Left renal pelvis (tissue), 4 donors: ENCODE measurements at regions not wholly inside any gene's neighbourhood (a gene's known extent, or its start where the extent isn't known, plus 50 kb on each side); places are given as distances from the start of the nearest gene placed in this dataset.

ENCODE experiments used
- DNase-seq, 4 donors: peaks; one replicate each; pipeline ENCODE4 v3.0.0-alpha.2; 2013; ENCODE audit warnings: low read depth in 4 of 4, low spot score in 3 of 4

DNA sequence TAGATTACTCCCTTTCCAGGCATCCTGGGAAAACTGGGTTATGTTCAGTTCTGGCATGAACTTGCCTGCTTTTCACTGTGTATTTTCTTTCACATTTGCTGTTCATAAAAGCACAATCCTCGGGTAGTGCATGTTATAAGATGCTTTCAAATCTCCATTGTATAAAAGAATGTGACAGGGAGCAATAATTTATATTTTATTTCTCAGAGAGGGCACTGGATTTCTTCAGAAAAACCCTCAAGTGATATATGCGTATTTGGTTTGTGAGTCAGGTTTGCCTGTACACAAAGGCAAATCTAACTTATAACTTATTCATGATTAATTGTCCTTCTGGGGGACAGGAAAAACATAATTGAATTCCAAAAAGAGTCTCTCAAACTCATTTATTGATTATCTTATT is 440.7 kb upstream of the MMADHC start:
- no peak for DNase-seq

DNA sequence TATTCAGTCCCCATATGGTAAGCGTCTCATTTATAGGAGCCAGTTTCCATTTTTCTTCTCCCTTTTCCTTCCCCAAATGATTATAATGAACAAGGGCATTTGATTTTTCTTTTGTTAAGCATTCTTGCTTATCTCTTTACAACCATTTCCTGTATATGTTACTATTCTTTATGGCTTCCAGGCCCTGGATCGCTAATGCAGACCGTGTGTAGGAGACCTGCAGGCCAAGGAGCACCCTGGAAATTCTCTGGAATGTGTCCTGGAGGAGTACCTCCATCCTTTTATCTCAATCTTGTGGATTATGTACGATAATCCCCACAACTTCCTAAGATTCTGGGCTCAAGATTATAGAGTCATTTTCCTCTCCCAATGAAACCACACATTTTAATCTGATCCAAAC is 439.6 kb upstream of the MMADHC start:
- no peak for DNase-seq

DNA sequence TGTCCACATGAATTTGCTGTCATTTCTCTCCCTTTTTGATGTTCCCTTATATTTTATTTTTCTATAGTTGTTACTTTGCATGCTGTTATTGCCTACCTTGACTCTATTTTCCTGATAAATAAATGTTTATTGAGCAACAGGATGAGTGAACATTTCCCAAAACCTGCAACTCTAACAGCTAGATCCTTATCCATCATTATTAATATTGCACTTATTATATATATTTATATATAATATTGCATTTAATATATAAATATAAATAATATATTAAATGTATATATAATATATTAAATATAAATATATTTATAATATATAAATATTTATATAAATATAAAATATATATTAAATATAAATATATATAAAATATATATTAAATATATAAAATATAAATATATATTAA is 436.1 kb upstream of the MMADHC start:
- DNase-seq, result no peak

DNA sequence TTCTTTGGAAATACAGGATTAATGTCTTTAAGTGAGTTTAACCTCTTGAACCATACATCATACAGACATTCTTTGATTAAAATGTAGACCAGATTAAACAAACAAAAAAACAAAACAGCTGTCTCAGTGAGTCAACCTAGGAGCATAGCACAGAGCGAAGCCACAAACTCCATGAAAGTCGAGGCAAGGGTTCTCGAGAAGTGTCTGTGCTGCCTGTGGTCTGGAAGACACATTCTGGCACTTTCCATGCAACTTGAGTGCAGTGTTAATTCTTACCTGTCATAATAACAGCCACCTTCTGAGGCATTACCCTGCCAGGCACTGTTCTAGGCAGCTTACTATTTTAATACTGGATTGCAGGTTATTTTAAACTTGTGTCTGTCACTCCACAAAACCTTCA is 435.5 kb upstream of the MMADHC start:
- no peak for DNase-seq

DNA sequence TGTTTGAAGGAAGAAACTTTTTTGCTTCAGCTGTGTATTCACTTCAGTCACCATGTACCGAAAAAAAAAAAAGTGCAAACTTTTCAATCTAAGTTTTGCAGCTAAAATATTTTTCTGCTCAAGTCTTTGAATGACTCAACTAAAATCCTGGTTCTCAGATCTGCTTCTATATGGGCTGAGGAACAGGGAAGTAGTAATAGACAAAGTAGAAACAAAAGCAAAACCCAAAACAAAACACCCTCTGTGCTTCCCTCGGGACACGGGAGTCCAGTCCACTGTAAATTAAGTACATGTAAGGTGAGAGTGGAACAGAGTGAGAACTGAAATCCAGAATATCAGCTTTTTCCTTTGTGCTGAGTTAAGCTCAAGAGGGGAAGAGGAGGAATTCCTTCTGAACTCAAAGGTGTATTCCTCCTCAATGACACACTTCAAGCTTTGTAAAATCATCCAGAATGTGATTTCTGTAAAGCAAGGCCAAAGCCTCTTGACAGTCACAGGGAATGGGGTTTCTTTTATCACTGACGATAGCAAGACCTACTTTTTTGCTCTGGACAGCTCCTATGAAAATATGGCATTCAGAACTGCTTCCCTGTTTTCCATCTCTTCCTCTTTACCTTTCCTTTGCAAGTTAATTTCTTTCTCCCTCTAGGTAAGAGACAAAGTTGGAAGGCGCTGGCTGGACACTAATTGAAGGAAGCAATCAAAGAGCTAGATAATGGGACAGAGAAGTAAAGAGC is 433.5 kb upstream of the MMADHC start:
- DNase-seq, result no peak

DNA sequence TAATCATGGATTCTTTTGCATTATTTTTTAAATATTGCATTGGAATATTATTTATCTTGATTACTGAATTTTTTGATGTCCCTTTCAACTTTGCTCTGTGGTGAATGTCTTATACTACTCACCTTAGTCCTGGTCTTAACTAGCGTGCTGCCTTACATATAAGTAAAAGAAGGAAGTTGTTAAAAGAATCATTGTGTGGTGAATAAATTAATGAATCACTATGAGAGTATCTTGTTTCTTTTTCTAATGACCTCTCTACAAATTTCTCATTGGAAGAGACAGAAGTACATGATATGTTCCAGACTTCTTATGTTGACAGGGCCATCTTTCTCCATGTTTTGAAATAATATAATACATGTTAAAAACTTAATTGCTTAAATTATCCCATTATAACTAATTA is 432.6 kb upstream of the MMADHC start:
- no peak for DNase-seq

DNA sequence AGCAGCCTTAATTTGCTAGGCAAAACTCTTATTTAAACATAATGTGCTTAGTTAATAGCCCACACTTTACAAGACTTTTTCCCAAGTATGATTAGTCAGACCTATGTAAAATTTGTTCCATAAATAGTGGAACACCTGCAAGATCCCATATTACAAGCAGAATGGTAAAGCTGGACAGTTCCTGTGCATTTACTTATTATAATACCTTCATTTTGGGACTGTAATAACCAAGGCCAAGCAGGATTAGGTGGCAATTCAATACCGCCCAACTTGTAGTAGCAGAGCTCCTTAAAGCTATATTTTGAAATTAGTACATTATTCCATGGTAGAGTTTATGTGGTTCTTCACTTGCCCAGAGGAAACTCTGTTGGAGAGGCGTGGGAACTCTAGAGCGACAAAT is 431.5 kb upstream of the MMADHC start:
- DNase-seq, result no peak

DNA sequence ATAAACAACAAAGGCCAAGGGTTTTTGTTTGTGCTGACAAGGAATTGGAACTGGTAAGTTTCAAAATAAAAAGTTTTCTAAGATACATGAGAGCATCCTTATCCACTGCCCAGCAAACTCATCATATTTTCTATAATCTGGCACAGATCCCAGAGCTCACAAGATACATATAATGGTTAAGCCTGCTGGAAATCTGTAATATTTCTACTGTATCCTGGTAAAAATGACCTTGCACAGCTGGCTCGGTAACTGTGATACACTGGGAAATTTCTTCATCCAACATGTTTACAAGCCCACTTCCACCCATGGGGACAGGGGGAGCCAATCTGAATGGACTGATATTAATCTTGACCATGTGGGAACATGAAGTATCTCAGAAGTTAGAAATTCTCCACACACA is 425.4 kb upstream of the MMADHC start:
- DNase-seq, result no peak

DNA sequence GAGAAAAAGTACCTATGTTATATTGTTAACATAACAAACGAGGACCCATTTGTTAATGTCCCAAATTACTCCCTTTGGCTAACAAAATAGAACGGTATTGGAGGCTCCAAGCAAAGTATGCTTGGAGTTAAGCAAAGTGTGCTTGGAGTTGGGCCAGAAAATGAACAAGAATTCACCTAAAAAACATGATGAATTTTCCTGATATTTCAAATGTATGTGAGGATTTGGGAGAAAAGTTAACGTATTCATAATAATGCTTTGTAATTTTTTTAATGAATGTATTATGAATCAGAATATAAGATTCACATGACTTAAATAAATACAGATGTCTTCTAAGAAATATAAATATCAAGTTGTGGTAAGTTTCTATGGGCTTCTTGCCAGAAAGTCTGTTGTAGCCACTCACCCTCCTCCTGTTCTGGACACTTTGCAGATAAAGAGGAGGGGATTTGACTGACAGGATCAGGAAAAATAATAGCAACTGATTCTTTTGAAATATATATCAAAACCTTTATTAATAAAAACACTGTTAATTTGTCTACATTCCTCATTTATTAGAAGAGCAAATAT is 423.7 kb upstream of the MMADHC start:
- no peak for DNase-seq

DNA sequence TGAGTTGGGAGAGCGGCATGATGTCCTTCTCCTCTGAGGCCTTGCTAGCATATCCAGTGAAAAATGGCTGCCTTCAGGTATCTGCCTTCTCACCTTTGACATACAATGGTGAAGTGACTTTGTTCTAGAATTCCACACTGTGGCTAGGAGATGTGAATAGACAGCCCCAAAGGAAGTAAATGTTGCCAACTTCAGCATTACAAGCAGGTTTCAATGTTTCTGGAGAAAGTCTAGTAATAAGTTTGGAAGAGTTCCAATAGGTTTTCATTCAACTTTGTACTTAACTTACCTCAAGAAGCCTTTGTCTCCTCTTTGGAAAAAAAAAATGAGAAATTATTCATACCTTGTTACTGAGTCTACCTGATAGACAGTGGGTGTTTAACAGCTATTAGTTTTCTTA is 421.3 kb upstream of the MMADHC start:
- DNase-seq, result no peak

DNA sequence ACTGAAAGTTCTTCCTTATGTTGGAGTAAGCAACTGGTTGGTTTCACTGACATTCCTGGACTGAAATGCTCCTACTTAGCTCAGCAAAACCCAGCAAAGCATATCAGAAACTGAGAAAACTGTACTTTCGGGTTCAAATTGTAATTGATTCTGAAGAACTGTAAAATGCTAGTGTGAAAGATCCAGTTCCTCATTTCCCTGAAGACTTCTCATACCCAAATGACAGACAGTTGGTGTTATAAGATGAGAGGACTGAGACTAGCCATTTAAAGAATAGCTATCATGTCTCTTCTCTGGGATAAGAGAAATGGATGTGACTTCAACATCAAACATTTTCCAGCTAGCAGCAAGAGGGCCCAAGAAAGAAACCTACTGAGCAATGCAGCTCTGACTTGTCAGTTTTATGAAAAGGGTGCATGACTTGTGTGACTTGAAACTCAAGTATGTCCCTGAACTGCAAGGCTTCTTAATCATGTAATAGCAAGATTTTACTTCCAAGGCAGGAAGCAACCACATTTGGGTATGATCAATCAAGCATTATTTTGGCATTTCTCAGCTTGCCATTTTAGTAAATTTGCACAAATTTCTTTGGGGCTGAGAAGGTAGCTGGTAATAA is 420.3 kb upstream of the MMADHC start:
- no peak for DNase-seq

DNA sequence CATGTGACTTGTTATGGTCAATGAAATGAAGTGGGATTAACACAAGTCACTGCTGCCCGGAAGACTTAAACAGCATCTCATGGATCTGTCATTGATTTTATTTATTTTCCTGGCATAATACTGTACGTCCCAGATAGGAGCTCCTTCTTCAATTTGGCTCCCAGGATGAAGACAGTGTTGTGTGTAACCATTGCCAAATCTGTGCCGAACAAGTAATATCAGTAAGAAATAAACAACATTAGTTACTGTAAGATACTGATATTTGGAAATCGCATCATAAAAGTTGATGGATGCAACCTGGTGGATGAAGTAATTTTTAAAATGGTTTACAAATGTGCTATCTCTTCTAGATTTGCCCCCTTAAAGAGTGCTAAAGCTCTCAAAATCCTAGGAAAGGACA is 419.0 kb upstream of the MMADHC start:
- no peak for DNase-seq

DNA sequence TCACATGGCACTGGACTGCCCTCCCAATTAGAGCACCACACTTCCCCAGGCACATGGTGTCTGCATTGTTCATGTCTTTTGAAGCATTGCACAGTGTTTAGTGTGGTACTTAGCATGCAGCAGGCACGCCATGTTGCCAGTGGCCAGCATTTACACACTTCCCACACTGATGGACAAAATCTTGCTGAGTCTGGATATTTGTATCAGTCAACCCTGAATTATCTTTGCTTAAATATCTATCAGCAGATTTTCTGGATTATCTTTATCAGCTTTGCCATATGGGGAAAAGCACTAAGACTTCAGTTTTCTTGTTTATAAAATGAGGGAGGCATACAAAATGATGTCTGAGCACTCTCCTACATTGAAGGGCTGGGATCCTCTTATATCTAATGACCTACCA is 416.0 kb upstream of the MMADHC start:
- no peak for DNase-seq

DNA sequence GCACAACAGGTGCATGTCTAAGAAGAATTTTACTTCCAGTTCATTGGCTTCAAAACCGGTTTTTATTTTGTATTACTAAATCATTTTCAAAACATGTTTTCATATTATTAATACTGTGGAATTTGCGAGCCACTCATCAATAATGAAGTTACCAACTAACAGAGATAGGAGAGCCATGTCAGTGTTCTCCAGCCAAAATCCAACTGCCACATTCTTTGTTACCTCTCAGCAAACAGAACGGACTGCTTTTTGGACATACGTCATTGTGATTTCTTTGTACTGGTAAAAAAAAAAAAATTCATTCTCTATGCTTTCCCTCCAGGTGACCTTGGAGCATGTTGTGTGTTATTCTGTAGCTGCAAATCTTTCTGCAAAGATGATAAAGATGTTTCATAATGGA is 414.2 kb upstream of the MMADHC start:
- DNase-seq, result no peak

DNA sequence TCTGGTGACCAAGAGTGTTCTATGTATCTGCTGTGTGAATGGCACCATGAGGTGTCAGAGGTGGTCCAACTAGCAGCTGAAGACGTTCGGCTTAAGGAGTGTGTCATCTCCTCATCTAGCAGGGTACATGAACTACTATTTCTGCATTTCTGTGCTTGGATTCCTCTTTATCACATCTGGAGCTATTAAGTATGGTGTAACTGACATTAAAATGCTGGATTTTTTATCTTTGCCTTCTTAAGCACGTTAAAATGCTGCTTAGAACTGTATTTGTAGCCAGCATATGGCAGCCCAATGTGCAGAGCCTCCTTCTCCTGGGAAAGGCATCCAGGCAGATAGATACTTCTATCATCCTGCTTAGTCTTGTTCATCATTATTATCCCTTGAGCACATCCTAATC is 409.3 kb upstream of the MMADHC start:
- no peak for DNase-seq

DNA sequence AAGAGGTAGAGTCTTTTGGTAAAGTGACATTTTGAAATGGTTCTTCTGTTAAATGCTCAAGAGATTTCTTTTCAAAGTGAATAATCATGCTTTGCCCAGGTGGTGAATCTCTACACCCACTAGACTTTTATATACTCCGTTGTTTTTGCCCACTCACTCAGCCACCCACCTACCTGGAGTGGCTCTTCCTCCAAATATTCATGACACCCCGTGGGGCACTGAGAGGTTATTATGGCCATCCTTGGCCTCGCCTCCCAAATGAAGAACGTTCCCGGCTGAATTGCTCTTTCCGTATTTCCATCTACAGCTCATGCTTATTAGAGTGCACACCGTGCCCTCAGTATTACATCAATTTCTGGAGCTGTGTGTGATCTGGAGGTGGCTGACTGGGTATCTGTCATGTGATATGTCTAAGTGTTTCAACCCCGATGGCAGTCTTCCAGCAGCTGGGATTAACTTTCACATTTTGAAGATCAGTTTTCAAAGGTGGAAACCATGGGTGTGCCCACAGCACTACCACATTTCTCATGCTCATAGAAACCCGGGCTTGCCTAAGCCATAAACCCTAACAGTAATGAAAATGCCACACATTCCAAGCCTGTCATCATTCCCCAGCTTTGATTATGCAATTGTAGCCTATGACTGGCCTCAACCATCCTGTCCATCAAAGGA is 406.6 kb upstream of the MMADHC start:
- no peak for DNase-seq

DNA sequence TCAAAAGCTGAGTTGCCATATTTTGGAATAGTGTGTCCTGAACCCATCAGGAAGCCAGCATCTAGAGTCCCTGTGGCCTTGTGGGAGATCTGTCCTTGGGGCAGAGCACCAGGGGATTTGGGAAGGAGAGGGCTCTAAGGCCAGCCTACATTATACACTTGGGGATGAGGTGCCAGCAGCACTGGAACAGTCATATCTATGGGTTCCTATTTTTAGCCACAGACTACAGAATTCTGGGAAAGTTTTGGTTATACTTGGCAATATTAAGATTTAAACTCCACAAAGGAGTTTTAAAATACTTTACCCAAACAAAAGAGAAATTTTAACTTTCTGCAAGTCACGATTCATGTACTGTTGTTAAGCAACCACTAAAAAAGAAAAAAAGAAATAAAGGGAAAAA is 405.7 kb upstream of the MMADHC start:
- no peak for DNase-seq

DNA sequence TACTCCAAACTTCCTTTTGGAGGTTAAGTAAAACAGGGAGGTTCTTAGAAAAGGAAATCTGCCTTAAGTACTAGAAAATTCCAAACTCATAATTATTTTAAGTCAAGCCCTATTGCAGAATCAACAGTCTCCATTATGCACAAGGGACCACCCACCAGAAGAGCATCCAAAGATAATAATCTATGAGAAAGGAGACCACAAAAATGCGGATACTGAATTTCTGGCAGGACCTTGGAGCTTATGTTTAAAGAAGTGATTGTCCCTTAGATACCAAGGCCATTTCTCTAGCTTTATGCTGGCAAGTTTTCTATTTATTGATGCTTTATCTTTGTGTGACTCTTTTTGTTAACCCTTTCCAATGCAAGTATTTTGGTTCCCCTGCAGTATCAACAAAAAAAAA is 404.0 kb upstream of the MMADHC start:
- no peak for DNase-seq

DNA sequence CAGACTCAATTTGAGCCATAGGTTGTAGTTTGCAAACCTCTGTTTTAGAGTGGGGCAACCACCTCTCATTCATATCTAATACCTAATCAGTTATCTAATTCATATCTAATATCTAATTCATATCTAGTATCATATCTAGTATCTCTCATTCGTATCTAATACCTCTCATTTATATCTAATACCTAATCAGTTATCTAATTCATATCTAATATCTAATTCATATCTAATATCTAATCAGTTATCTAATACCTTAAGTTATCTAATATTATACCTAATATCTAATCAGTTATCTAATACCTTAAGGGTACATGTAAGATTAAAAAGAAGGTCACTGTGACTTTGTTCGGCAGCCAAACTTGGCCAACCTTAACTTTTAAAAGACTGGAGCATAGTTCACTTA is 403.4 kb upstream of the MMADHC start:
- DNase-seq, result no peak

DNA sequence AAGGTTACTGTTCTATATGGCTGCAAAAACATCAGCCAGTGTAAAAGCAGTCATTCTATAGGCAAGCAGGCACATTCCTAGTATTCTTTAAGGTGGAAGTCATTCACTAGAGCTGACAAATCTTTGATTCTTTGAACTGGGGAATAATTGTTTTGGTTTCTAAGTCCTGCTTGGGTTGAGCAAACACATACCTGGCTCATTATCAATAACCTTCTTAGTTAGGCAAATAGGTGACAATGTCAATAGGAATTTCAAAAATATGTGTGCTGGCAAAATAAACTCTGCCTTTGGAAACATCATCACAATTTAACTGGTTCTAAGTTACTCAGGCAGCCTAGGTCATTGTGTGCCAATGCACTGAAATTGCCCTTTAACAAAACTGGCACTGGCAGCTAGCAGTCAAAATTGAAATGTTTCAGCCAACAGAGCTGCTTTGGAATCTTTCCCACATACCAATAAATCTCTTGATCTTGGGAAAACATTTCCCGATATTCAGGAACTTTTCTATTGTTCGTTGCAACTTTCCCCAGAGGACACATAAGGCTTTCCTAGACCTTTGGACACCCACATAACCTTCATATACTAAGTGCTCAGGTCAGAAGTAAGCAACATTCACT is 402.0 kb upstream of the MMADHC start:
- DNase-seq, result no peak

DNA sequence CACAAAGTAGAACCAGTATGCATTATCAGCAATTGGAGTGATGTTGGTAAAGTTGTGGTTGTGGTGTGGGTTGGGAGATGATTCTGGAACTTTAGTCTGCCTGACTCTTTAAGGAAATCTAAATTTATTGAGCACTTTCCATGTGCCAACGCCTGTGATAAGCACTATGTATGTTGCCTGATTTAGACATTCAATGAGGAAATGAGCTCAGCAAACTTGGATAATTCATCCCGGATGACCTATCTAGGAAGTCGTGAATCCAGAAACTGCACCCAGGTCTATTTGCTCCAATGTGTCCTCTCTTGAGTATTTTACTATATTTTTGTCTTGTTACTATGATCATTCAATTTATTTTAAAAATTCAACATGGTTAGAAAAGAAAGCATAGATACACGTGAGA is 400.8 kb upstream of the MMADHC start:
- no peak for DNase-seq

DNA sequence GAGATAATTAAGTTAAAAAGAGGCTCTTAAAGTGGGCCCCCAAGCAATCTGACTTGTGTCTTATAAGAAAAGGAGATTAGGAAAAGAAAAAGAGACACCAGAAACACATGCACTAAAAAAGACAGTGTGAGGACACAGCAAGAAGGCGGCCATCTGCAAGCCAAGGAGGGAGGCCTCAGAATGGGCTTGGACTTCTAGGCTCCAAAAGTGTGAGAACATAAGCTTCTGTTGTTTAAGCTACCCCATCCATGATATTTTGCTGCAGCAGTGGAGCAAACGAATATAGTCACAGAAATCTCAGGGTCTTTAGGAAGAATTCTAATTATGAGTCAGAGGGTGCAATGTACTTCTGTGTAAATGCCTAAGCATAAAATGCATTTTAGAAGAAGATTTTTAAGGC is 399.3 kb upstream of the MMADHC start:
- DNase-seq, result no peak
